H1 (cell line): ENCODE measurements at regions not wholly inside any gene's neighbourhood (a gene's known extent, or its start where the extent isn't known, plus 50 kb on each side); places are given as distances from the start of the nearest gene placed in this dataset.

Experiments
- CTCF ChIA-PET: fragments of 300-600 bp; sonication (Branson Sonifier 250); formaldehyde crosslinking; loops from one replicate; lab custom pipeline; 2021; ENCODE audit not compliant: partially characterized antibody; lab: Charles Lee
- POLR2A ChIA-PET: fragments of 300-600 bp; sonication (Branson Sonifier 250); formaldehyde crosslinking; loops from one replicate; lab custom pipeline; 2021; ENCODE audit warnings: inconsistent platforms; ENCODE audit not compliant: partially characterized antibody; lab: Charles Lee
- DNase-seq, 2 experiments: peaks; one replicate each; pipeline versions ENCODE4 v3.0.0 to v3.0.0-alpha.2; 2010 to 2022; ENCODE audit warnings: low spot score in 2 of 2, low read depth in 1 of 2, mixed read lengths in 1 of 2
- FAIRE-seq: peaks from 2 replicates; lab custom pipeline; 2011; peaks lifted over from hg19 to GRCh38; lab: Jason Lieb, UNC
- H2AFZ ChIP-seq: 2 replicates; pipeline ENCODE4 v1.8.1; 2012; ENCODE audit warnings: low read length, inconsistent platforms
- H2AK5ac ChIP-seq: 2 replicates; pipeline ENCODE4 v1.6.1; 2013; ENCODE audit warnings: low read depth, low read length
- H2BK120ac ChIP-seq: replicated peaks from 2 replicates; pipeline ENCODE3; 2013; ENCODE audit warnings: low read depth, low read length, inconsistent platforms
- H2BK12ac ChIP-seq: 2 replicates; pipeline ENCODE4 v1.6.1; 2013; ENCODE audit warnings: low read depth, low read length
- H2BK15ac ChIP-seq: 2 replicates; pipeline ENCODE4 v1.6.1; 2013; ENCODE audit warnings: low read length
- H2BK20ac ChIP-seq: 2 replicates; pipeline ENCODE4 v1.6.1; 2013; ENCODE audit warnings: low read length
- H2BK5ac ChIP-seq: 2 replicates; pipeline ENCODE4 v1.6.1; 2013; ENCODE audit warnings: low read depth, low read length
- H3K14ac ChIP-seq: 2 replicates; pipeline ENCODE4 v1.6.1; 2013; ENCODE audit warnings: inconsistent platforms; ENCODE audit not compliant: insufficient read length
- H3K18ac ChIP-seq: 2 replicates; pipeline ENCODE4 v1.6.1; 2013; ENCODE audit warnings: low read length; ENCODE audit errors: extremely low read depth
- H3K23ac ChIP-seq: 2 replicates; pipeline ENCODE4 v1.6.1; 2013; ENCODE audit warnings: inconsistent platforms; ENCODE audit not compliant: insufficient read length
- H3K23me2 ChIP-seq: 2 replicates; pipeline ENCODE4 v1.6.1; 2013; ENCODE audit warnings: low read depth, low read length
- H3K27ac ChIP-seq: 2 replicates; pipeline ENCODE4 v1.6.1; 2011; ENCODE audit warnings: low read depth, low read length, inconsistent platforms
- H3K27me3 ChIP-seq, 4 experiments: replicated peaks in 1 of 4; 1 replicate in 1 of 4; 2 replicates in 3 of 4; pipeline versions ENCODE4 v1.6.1 to v1.8.1; 2011 to 2013; ENCODE audit warnings: low read length in 3 of 4, mild to moderate bottlenecking in 3 of 4, inconsistent platforms in 2 of 4, mixed read lengths in 2 of 4, moderate library complexity in 1 of 4; ENCODE audit not compliant: control insufficient read depth in 3 of 4, insufficient read depth in 3 of 4; ENCODE audit errors: extremely low read depth in 1 of 4
- H3K36me3 ChIP-seq, 4 experiments: 2 replicates each; pipeline versions ENCODE4 v1.6.1 to v1.8.1; 2011 to 2013; ENCODE audit warnings: mild to moderate bottlenecking in 4 of 4, low read length in 3 of 4, moderate library complexity in 2 of 4, control low read depth in 1 of 4, inconsistent platforms in 1 of 4; ENCODE audit not compliant: insufficient read depth in 4 of 4, control insufficient read depth in 2 of 4
- H3K4ac ChIP-seq: replicated peaks from 2 replicates; pipeline ENCODE3; 2013; ENCODE audit warnings: low read length, low read depth, mixed read lengths, inconsistent platforms; ENCODE audit not compliant: insufficient read length
- H3K4me1 ChIP-seq, 4 experiments: replicated peaks in 1 of 4; 1 replicate in 1 of 4; 2 replicates in 3 of 4; pipeline versions ENCODE4 v1.6.1 to v1.8.1; 2011 to 2013; ENCODE audit warnings: low read length in 3 of 4, inconsistent platforms in 2 of 4, mixed read lengths in 1 of 4; ENCODE audit not compliant: insufficient read depth in 4 of 4, control insufficient read depth in 3 of 4
- H3K4me2 ChIP-seq, 2 experiments: 2 replicates each; pipeline versions ENCODE4 v1.6.1 to v1.8.1; 2011 to 2013; ENCODE audit warnings: low read depth in 2 of 2, low read length in 2 of 2, control low read depth in 1 of 2, inconsistent platforms in 1 of 2, mild to moderate bottlenecking in 1 of 2; ENCODE audit not compliant: insufficient read depth in 1 of 2
- H3K4me3 ChIP-seq, 4 experiments: fragments of 200-600, 300-600 bp in 1 of 4; sonication (generic), shearing (Covaris generic), sonication (Bioruptor Twin) in 1 of 4; 2 replicates each; pipeline versions ENCODE4 v1.5.1 to v1.8.1; 2011 to 2016; ENCODE audit warnings: low read length in 4 of 4, low read depth in 3 of 4, control low read depth in 2 of 4, inconsistent platforms in 2 of 4, mild to moderate bottlenecking in 2 of 4, mixed read lengths in 1 of 4, moderate library complexity in 1 of 4; ENCODE audit not compliant: insufficient read depth in 2 of 4; ENCODE audit errors: extremely low read depth in 1 of 4
- H3K56ac ChIP-seq: replicated peaks from 2 replicates; pipeline ENCODE3; 2013; ENCODE audit warnings: low read depth, mild to moderate bottlenecking, mixed read lengths, low read length, inconsistent platforms; ENCODE audit not compliant: insufficient read length
- H3K79me1 ChIP-seq: 2 replicates; pipeline ENCODE4 v1.6.1; 2013; ENCODE audit warnings: low read depth, low read length, control low read depth
- H3K79me2 ChIP-seq, 2 experiments: 2 replicates each; pipeline versions ENCODE4 v1.6.1 to v1.8.1; 2012 to 2013; ENCODE audit warnings: low read length in 2 of 2, mild to moderate bottlenecking in 2 of 2, inconsistent platforms in 1 of 2; ENCODE audit not compliant: insufficient read depth in 2 of 2, control insufficient read depth in 1 of 2
- H3K9ac ChIP-seq, 4 experiments: replicated peaks in 1 of 4; 1 replicate in 1 of 4; 2 replicates in 3 of 4; pipeline versions ENCODE4 v1.6.1 to v1.8.1; 2011 to 2013; ENCODE audit warnings: low read depth in 3 of 4, low read length in 3 of 4, control low read depth in 2 of 4, mild to moderate bottlenecking in 2 of 4, moderate library complexity in 2 of 4, inconsistent platforms in 1 of 4; ENCODE audit errors: extremely low read depth in 1 of 4
- H3K9me3 ChIP-seq, 2 experiments: 2 replicates each; pipeline versions ENCODE4 v1.6.1 to v1.8.1; 2012 to 2013; ENCODE audit warnings: mild to moderate bottlenecking in 2 of 2, moderate library complexity in 2 of 2, control low read depth in 1 of 2, inconsistent platforms in 1 of 2, low read depth in 1 of 2, low read length in 1 of 2, mixed read lengths in 1 of 2; ENCODE audit not compliant: insufficient read depth in 2 of 2
- H4K20me1 ChIP-seq, 2 experiments: replicated peaks in 1 of 2; 2 replicates each; pipeline versions ENCODE3 to v1.8.1; 2011 to 2013; ENCODE audit warnings: inconsistent platforms in 2 of 2, low read length in 2 of 2, mild to moderate bottlenecking in 1 of 2; ENCODE audit not compliant: insufficient read depth in 2 of 2, control insufficient read depth in 1 of 2
- H4K5ac ChIP-seq: 2 replicates; pipeline ENCODE4 v1.6.1; 2013; ENCODE audit warnings: low read length, low read depth, mixed read lengths, inconsistent platforms; ENCODE audit not compliant: insufficient read length
- H4K8ac ChIP-seq: 2 replicates; pipeline ENCODE4 v1.8.0; 2013; ENCODE audit warnings: mild to moderate bottlenecking, moderate library complexity, low read length, inconsistent platforms; ENCODE audit not compliant: insufficient read depth; ENCODE audit errors: extremely low read depth
- H4K91ac ChIP-seq: replicated peaks from 2 replicates; pipeline ENCODE3; 2013; ENCODE audit warnings: low read length, mixed read lengths, inconsistent platforms; ENCODE audit not compliant: insufficient read length
- BCL11A ChIP-seq, 2 experiments: IDR thresholded peaks; one replicate each; pipeline ENCODE4 v1.6.1; 2011; ENCODE audit warnings: low read depth in 2 of 2, low read length in 2 of 2, mild to moderate bottlenecking in 2 of 2
- BRCA1 ChIP-seq: IDR thresholded peaks from 2 replicates; pipeline ENCODE4 v1.6.1; 2012; ENCODE audit warnings: low read depth, low read length, improper control_type of control experiment
- EP300 ChIP-seq, 2 experiments: IDR thresholded peaks; 1 replicate in 1 of 2; 2 replicates in 1 of 2; pipeline ENCODE4 v1.6.1; 2011 to 2012; ENCODE audit warnings: low read depth in 2 of 2, low read length in 2 of 2, mild to moderate bottlenecking in 2 of 2, borderline replicate concordance in 1 of 2, inconsistent platforms in 1 of 2, moderate library complexity in 1 of 2
- GTF2F1 ChIP-seq: IDR thresholded peaks from 2 replicates; pipeline ENCODE4 v1.6.1; 2012; ENCODE audit warnings: low read depth, low read length, improper control_type of control experiment, borderline replicate concordance
- JUND ChIP-seq: IDR thresholded peaks from 2 replicates; pipeline ENCODE4 v1.6.1; 2011; ENCODE audit warnings: mild to moderate bottlenecking, improper control_type of control experiment, low read length
- KDM4A ChIP-seq: IDR thresholded peaks from one replicate; pipeline ENCODE4 v1.7.1; 2012; ENCODE audit warnings: low read depth, mild to moderate bottlenecking, moderate library complexity, low read length, inconsistent platforms; ENCODE audit not compliant: severe bottlenecking
- KDM5A ChIP-seq: fragments of 200-600 bp; IDR thresholded peaks from 2 replicates; pipeline ENCODE4 v1.7.1; 2012; ENCODE audit warnings: mild to moderate bottlenecking, low read length, inconsistent platforms, mixed read lengths
- POLR2A ChIP-seq, 2 experiments: IDR thresholded peaks; 1 replicate in 1 of 2; 2 replicates in 1 of 2; pipeline ENCODE4 v1.6.1; 2011; ENCODE audit warnings: low read depth in 2 of 2, low read length in 2 of 2, mild to moderate bottlenecking in 2 of 2; ENCODE audit errors: control extremely low read depth in 1 of 2
- RFX5 ChIP-seq: IDR thresholded peaks from 2 replicates; pipeline ENCODE4 v1.6.1; 2011; ENCODE audit warnings: low read depth, low read length, improper control_type of control experiment, borderline replicate concordance
- SAP30 ChIP-seq: fragments of 300-600 bp; sonication (generic); IDR thresholded peaks from 2 replicates; pipeline ENCODE4 v1.7.1; 2012; ENCODE audit warnings: low read length, moderate library complexity, mild to moderate bottlenecking, inconsistent platforms; ENCODE audit not compliant: insufficient read depth, insufficient replicate concordance
- SP1 ChIP-seq: IDR thresholded peaks from 2 replicates; pipeline ENCODE4 v1.6.1; 2011; ENCODE audit warnings: low read depth, low read length
- SRF ChIP-seq: IDR thresholded peaks from 2 replicates; pipeline ENCODE4 v1.6.1; 2011; ENCODE audit warnings: mild to moderate bottlenecking, low read depth, low read length, moderate library complexity
- TBP ChIP-seq: IDR thresholded peaks from 2 replicates; pipeline ENCODE4 v1.6.1; 2011; ENCODE audit warnings: low read depth, low read length, improper control_type of control experiment
- TCF12 ChIP-seq: IDR thresholded peaks from 2 replicates; pipeline ENCODE4 v1.6.1; 2011; ENCODE audit warnings: low read depth, mild to moderate bottlenecking, low read length
- WGBS, 2 experiments: shearing (Covaris generic) in 1 of 2; methylation state at CpG; one replicate each; pipeline versions ENCODE4 v1.1.6 to v1.1.7; 2013 to 2015; ENCODE audit warnings: low lambda C conversion rate in 2 of 2, mixed read lengths in 2 of 2, inconsistent platforms in 1 of 2, low coverage in 1 of 2, missing lambda C conversion rate in 1 of 2; ENCODE audit not compliant: insufficient replicate concordance in 2 of 2, insufficient coverage in 1 of 2, insufficient read length in 1 of 2; ENCODE audit errors: extremely low coverage in 1 of 2, missing lambda C conversion rate in 1 of 2; 5-methylcytosine and 5-hydroxymethylcytosine counted together
- TF ChIP-seq, protein P1 (sequence below): IDR thresholded peaks from 2 replicates; pipeline ENCODE4 v1.6.1; 2012; ENCODE audit warnings: inconsistent platforms

- Histone ChIP-seq H3K27ac (no peak overlapping the region), H4K5ac (no peak overlapping the region), H3K4ac (no peak overlapping the region), H3K14ac (no peak overlapping the region), H2AK5ac (no peak overlapping the region), H2BK120ac (no peak overlapping the region), H2BK5ac (no peak overlapping the region), H3K23ac (no peak overlapping the region), H3K79me1 (no peaks in the 10 kb centered on the region), H4K91ac (no peak overlapping the region), H3K79me2 (no peaks in the 10 kb centered on the region), H2BK20ac (no peak overlapping the region), H3K36me3 (no peaks in the 10 kb centered on the region), H3K4me1 (peaks cover 0 to 13% (median 0%) of the 10 kb centered on the region in 4 experiments; a peak in 4 of 7 replicates), H3K23me2 (no peaks in the 10 kb centered on the region), H4K8ac (no peak overlapping the region), H3K4me2 (peak overlapping the region; percentile 19 to 25; a peak in 2 of 4 replicates), H4K20me1 (no peaks in the 10 kb centered on the region), H3K9ac (no peak overlapping the region), H3K18ac (peak overlapping the region; percentile 25; the same call in 1 of the 2 replicates), H3K27me3 (no peaks in the 10 kb centered on the region), H3K56ac (no peak overlapping the region), H3K4me3 (no peak overlapping the region), H2AFZ (peak overlapping the region; percentile 61), H2BK12ac (no peak overlapping the region), H3K9me3 (no peaks in the 10 kb centered on the region), H2BK15ac (no peak overlapping the region)
- FAIRE-seq (no peak), DNase-seq (no peak)
- POLR2A ChIA-PET, result no interaction called here
- 58% methylated on average over 4 of the region's 4 CpGs; no CpG with 5 or more reads in 1 of the 2 experiments for WGBS, 2 experiments
- CTCF ChIA-PET, result interaction anchor here (0.8 to 1.9 kb wide), 8 partner anchors 7 to 200 kb away, joined by 3 to 10 read pairs (median 4); no protein-coding TSS in a partner anchor
- no peak for TF ChIP-seq KDM4A
- TF ChIP-seq TCF12, result no peak
- TF ChIP-seq EP300 (IDR thresholded peaks at IDR 0.05; ENCODE audit: borderline replicate concordance in 1 of 2, low read depth in 2 of 2, low read length in 2 of 2), result no peak
- no peak for TF ChIP-seq SRF
- TF ChIP-seq BRCA1, result no peak
- TF ChIP-seq, protein P1, sequence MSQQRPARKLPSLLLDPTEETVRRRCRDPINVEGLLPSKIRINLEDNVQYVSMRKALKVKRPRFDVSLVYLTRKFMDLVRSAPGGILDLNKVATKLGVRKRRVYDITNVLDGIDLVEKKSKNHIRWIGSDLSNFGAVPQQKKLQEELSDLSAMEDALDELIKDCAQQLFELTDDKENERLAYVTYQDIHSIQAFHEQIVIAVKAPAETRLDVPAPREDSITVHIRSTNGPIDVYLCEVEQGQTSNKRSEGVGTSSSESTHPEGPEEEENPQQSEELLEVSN, result no peak
- no peak for TF ChIP-seq TBP
- TF ChIP-seq GTF2F1, result no peak
- no peak for TF ChIP-seq KDM5A
- TF ChIP-seq SAP30, result no peak
- TF ChIP-seq SP1, result no peak
- TF ChIP-seq JUND, result no peak
- no peak for TF ChIP-seq BCL11A (IDR thresholded peaks at IDR 0.05; ENCODE audit: low read depth in 2 of 2, low read length in 2 of 2)
- TF ChIP-seq RFX5, result no peak
- no peak for TF ChIP-seq POLR2A (IDR thresholded peaks at IDR 0.05; ENCODE audit: control extremely low read depth in 1 of 2, low read depth in 2 of 2, low read length in 2 of 2)
Measured at GRCh38 chr22:34950489-34950888, 115.5 kb upstream of the ISX start.
